GM12891 (cell line): ENCODE measurements at regions not wholly inside any gene's neighbourhood (a gene's known extent, or its start where the extent isn't known, plus 50 kb on each side); places are given as distances from the start of the nearest gene placed in this dataset.
"Not testable (repeated sequence)": the region's sequence is repeated elsewhere in the genome, so short reads cannot be mapped to it uniquely, and the experiment has no call there.

Source experiments
- DNase-seq: peaks from one replicate; pipeline ENCODE4 v3.0.0; 2011; ENCODE audit warnings: low spot score; ENCODE audit not compliant: insufficient read length
- FAIRE-seq: peaks from 2 replicates; lab custom pipeline; 2011; peaks lifted over from hg19 to GRCh38; lab: Jason Lieb, UNC
- PAX5 ChIP-seq: IDR thresholded peaks from 2 replicates; pipeline ENCODE4 v1.6.1; 2011; ENCODE audit warnings: low read length, moderate library complexity, mild to moderate bottlenecking; ENCODE audit not compliant: insufficient read depth, severe bottlenecking
- POLR2A ChIP-seq: IDR thresholded peaks from 2 replicates; pipeline ENCODE4 v1.6.1; 2011; ENCODE audit warnings: low read depth, low read length, control low read depth
- POLR2AphosphoS5 ChIP-seq: IDR thresholded peaks from 2 replicates; pipeline ENCODE4 v1.6.1; 2011; ENCODE audit warnings: low read depth, low read length, control low read depth
- POU2F2 ChIP-seq: IDR thresholded peaks from 2 replicates; pipeline ENCODE4 v1.6.1; 2011; ENCODE audit warnings: low read depth, mild to moderate bottlenecking, control low read depth, low read length, moderate library complexity
- SPI1 ChIP-seq: IDR thresholded peaks from 2 replicates; pipeline ENCODE4 v1.6.1; 2011; ENCODE audit warnings: low read depth, low read length, control low read depth
- TAF1 ChIP-seq: IDR thresholded peaks from 2 replicates; pipeline ENCODE4 v1.6.1; 2011; ENCODE audit warnings: low read depth, low read length, control low read depth

DNA sequence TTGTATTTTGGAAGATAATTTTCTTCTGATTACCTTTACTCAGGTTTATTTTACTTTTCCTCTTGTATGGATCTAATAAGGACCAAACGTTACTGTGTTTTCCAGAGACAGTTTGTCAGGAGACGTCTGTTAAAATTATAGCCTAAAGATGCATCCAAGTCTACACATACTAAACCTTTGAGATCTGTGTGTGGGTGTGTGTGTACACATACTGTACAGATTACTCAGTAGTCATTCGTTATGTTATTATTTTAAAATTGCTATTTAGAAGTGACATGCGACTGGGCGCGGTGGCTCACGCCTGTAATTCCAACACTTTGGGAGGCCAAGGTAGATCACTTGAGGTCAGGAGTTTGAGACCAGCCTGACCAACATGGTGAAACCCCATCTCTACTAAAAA lies 51.6 kb upstream of the CNTLN start:
- FAIRE-seq (no peak), DNase-seq (no peak)
- TF ChIP-seq TAF1 (no peak), SPI1 (no peak), POU2F2 (no peak), PAX5 (no peak), POLR2AphosphoS5 (no peak), POLR2A (no peak)

DNA sequence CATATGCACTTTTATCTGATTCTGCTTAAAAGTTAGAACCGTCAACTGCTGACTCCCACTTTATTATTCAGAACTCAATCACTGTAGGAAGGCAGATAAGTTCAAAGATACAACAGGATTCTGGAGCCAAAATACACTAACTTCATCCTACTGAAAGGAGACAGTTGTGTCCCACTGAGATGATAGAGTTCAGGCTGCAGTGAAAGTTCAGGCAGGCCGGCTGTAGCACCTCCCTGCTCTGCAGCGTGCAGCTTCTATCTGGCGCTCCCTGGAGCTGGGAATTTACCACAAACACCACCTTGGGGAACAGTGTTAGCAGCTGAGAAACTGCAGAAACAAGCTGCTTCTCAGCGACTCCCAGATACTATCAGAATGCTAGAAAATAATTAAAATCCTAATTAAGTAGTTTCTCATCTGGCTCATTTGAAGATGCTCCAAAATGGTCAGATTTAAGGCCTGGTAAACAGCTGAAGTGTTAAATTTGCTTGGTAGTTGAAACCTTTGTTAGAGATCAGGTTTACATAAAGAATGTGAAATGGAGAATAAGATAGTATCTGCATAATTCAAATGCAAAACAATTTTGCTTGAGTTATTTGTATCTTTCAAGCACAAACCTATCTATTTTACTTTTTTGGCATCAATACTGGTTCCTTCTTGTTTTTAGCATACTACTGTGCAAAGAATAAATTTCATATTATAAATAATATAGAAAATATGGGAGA lies 52.3 kb upstream of the CNTLN start:
- FAIRE-seq: no peak
- TF ChIP-seq POLR2AphosphoS5 (no peak), SPI1 (no peak), PAX5 (no peak), TAF1 (no peak), POLR2A (no peak), POU2F2 (no peak)
- no peak for DNase-seq

DNA sequence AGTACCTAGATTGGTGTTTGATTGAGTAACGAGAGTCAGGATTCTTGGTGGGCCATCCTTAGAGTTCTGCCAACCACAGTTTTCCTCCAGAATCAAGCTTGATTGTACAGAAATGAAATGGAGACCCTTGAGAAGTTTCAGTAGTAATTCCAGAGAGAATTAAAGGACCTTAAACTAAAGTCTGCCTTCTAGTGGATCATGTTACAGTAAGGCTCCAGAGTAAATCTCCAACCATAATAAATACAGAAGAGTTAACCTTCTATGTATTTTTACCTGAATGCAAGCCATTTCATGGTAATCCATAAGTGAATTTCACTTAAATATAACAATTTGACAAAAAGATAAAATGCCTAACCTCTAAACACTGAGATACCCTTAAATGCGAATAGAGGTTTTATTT lies 53.0 kb upstream of the CNTLN start:
- DNase-seq (no peak), FAIRE-seq (no peak)
- TF ChIP-seq TAF1 (no peak), SPI1 (no peak), POLR2A (no peak), PAX5 (no peak), POU2F2 (no peak), POLR2AphosphoS5 (no peak)

GRCh38 chr9:17081351-17081750 lies 53.5 kb upstream of the CNTLN start:
- no peak for FAIRE-seq

GRCh38 chr9:17075758-17076485 lies 58.9 kb upstream of the CNTLN start:
- DNase-seq: no peak
- no peak for FAIRE-seq
- TF ChIP-seq POU2F2 (no peak), PAX5 (no peak)

More at GRCh38 chr9:17081351-17081750, 53.5 kb upstream of the CNTLN start:
- no peak for DNase-seq
- TF ChIP-seq PAX5 (no peak), POLR2AphosphoS5 (no peak), SPI1 (no peak), POLR2A (no peak), TAF1 (no peak), POU2F2 (no peak)

DNA sequence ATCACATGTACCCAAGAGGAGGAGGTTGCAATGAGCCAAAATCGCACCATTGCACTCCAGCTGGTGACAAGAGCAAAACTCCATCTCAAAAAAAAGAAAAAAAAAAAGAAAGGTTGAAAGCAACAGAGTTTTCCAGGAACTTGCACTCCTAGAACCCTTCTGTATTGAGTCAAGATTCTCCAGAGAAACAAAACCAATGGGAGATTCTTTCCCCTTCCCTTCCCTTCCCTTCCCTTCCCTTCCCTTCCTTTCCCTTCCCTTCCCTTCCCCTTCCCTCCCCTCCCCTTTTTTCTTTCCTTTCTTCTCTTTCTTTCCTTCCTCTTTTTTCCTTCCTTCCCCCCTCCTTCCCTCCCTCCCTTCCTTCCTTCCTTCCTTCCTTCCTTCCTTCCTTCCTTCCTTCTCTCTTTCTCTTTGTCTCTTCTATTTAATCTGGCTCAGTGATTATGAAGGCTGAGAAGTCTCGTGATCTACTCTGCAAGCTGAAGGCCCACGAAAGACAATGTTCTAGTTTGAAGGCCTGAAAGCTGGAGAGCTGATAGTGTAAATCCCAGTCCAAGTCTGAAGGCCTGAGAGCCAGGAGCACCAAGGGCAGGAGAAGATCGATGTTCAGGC lies 59.6 kb upstream of the CNTLN start:
- no peak for DNase-seq
- no peak for FAIRE-seq
- no peak for TF ChIP-seq POLR2AphosphoS5

- DNase-seq, FAIRE-seq: not testable (repeated sequence)
Measured at GRCh38 chr9:17072563-17072962, 62.3 kb upstream of the CNTLN start.

- no peak for DNase-seq
- TF ChIP-seq TAF1 (no peak), PAX5 (no peak), SPI1 (no peak), POLR2AphosphoS5 (no peak), POLR2A (no peak), POU2F2 (no peak)
- FAIRE-seq: no peak
Measured at GRCh38 chr9:17068671-17069070, 66.2 kb upstream of the CNTLN start.

- TF ChIP-seq PAX5 (no peak), POLR2A (no peak), SPI1 (no peak), POU2F2 (no peak), POLR2AphosphoS5 (no peak), TAF1 (no peak)
- DNase-seq (no peak), FAIRE-seq (no peak)
Measured at GRCh38 chr9:17065062-17065461, 69.8 kb upstream of the CNTLN start.

DNA sequence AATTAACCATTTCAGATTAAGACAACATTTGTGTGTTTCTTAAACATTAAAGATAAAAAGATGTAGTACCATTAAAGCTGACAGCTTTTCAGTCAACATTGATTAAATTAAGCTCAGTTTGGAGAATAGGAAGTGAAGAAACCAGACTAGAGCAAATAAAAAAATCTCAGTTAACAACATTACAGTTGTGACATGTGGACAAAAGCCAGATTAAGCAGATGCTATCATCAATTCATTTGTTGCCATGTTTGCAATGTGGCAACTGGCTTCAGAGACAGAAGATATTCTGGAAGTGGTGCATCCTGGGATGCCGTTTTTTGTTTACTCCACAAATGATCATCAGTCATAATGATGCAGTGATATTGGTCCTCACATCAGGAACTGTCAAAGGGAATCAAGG lies 70.3 kb upstream of the CNTLN start:
- no peak for TF ChIP-seq SPI1
- TF ChIP-seq PAX5: no peak
- TF ChIP-seq TAF1: no peak
- no peak for TF ChIP-seq POLR2AphosphoS5
- no peak for TF ChIP-seq POLR2A
- TF ChIP-seq POU2F2: no peak
- FAIRE-seq (no peak), DNase-seq (no peak)
